ENCODE measurements at regions not wholly inside any gene's neighbourhood (a gene's known extent, or its start where the extent isn't known, plus 50 kb on each side); places are given as distances from the start of the nearest gene placed in this dataset.

DNA sequence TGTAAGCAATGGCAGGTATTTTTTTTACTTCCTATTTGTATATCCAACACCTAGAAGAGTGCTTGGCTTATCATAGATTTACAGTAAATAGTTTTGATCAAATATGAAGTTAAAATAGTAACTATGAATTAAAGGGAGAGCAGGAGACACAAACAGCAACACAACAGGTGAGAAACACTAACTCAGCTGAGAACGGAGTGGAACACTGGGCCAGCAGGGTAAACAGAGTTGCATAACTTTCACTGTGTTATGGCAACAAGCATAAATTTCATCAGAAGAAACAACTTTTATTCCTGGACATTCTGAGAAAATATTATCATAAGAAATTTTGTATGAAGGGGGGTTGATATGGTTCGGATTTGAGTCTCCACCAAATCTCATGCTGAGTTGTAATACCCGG is 52.2 kb upstream of the SMIM30 start:
- TF ChIP-seq SMC3 (IDR thresholded peaks at IDR 0.05; ENCODE audit: borderline replicate concordance, low read length), result no peak
- TF ChIP-seq, protein P1, sequence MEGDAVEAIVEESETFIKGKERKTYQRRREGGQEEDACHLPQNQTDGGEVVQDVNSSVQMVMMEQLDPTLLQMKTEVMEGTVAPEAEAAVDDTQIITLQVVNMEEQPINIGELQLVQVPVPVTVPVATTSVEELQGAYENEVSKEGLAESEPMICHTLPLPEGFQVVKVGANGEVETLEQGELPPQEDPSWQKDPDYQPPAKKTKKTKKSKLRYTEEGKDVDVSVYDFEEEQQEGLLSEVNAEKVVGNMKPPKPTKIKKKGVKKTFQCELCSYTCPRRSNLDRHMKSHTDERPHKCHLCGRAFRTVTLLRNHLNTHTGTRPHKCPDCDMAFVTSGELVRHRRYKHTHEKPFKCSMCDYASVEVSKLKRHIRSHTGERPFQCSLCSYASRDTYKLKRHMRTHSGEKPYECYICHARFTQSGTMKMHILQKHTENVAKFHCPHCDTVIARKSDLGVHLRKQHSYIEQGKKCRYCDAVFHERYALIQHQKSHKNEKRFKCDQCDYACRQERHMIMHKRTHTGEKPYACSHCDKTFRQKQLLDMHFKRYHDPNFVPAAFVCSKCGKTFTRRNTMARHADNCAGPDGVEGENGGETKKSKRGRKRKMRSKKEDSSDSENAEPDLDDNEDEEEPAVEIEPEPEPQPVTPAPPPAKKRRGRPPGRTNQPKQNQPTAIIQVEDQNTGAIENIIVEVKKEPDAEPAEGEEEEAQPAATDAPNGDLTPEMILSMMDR (IDR thresholded peaks at IDR 0.05 in 2 of 3, conservative IDR thresholded peaks at IDR 0.05 in 1 of 3; ENCODE audit: control insufficient read depth in 2 of 3, extremely low read depth in 1 of 3, insufficient read depth in 1 of 3, low read depth in 3 of 3, low read length in 3 of 3), result no peak
- TF ChIP-seq, protein P2, sequence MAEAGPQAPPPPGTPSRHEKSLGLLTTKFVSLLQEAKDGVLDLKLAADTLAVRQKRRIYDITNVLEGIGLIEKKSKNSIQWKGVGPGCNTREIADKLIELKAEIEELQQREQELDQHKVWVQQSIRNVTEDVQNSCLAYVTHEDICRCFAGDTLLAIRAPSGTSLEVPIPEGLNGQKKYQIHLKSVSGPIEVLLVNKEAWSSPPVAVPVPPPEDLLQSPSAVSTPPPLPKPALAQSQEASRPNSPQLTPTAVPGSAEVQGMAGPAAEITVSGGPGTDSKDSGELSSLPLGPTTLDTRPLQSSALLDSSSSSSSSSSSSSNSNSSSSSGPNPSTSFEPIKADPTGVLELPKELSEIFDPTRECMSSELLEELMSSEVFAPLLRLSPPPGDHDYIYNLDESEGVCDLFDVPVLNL (IDR thresholded peaks at IDR 0.05; ENCODE audit: low read depth, low read length), result no peak
- no peak for TF ChIP-seq MXI1 (IDR thresholded peaks at IDR 0.05; ENCODE audit: low read depth, low read length)
- TF ChIP-seq, protein P3, sequence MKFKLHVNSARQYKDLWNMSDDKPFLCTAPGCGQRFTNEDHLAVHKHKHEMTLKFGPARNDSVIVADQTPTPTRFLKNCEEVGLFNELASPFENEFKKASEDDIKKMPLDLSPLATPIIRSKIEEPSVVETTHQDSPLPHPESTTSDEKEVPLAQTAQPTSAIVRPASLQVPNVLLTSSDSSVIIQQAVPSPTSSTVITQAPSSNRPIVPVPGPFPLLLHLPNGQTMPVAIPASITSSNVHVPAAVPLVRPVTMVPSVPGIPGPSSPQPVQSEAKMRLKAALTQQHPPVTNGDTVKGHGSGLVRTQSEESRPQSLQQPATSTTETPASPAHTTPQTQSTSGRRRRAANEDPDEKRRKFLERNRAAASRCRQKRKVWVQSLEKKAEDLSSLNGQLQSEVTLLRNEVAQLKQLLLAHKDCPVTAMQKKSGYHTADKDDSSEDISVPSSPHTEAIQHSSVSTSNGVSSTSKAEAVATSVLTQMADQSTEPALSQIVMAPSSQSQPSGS (IDR thresholded peaks at IDR 0.05; ENCODE audit: low read length), result no peak
- no peak for TF ChIP-seq TAF1 (IDR thresholded peaks at IDR 0.05; ENCODE audit: borderline replicate concordance, low read depth, low read length)
- no peak for TF ChIP-seq STAT1 (conservative IDR thresholded peaks at IDR 0.05)
